HG03565 (cell line): ENCODE measurements at regions not wholly inside any gene's neighbourhood (a gene's known extent, or its start where the extent isn't known, plus 50 kb on each side); places are given as distances from the start of the nearest gene placed in this dataset.

Experiments used
- ATAC-seq: cut with Tn5 transposase; IDR thresholded peaks from one replicate; pipeline ENCODE4 v1.9.1; 2021; ENCODE audit warnings: mild to moderate bottlenecking, moderate library complexity; ENCODE audit not compliant: unreplicated experiment

- no peak for ATAC-seq
Observed at GRCh38 chr10:130751106-130751840, 560.2 kb downstream of the TCERG1L start.

DNA sequence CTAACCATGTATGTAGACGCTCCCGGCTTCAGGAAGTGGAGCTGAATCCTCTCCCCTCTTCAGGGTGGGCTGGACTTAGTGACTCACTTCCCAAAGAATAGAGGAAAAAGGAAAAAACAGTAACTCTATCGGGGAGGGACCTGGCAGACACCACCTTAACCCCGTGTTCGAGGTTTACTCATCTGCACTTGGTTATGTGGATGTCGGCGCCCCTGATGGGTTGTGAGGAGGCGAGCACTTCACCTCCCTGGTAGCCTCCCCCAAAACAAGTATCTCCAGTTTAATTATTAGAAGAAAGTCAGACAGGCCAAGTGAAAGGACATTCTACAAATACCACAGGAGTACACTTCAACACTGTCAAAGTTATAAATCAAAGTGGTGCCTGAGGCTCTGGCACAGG is 559.7 kb downstream of the TCERG1L start:
- no peak for ATAC-seq

- no peak for ATAC-seq
Observed at GRCh38 chr10:130756651-130757050, 554.9 kb downstream of the TCERG1L start.

DNA sequence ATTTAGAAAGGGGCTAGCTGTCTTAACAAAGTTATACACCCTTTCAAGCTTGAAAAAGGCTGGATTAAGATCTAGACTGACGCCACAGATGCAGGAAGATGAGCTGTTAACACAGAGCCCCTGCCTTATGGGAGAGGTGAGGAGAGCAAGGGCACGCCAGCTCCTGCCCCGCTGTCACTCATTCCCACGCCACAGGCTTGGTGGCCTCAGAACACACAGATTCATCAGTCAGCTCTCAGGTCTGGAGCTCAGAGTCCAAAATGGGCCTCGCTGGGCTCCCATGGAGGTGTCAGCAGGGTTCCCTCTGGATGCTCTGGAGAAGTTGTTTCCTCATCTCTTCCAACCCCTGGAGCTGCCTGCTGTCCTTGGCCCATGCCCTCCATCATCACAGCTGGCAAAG is 554.2 kb downstream of the TCERG1L start:
- no peak for ATAC-seq

GRCh38 chr10:130757821-130758489 is 553.6 kb downstream of the TCERG1L start:
- ATAC-seq, result no peak

DNA sequence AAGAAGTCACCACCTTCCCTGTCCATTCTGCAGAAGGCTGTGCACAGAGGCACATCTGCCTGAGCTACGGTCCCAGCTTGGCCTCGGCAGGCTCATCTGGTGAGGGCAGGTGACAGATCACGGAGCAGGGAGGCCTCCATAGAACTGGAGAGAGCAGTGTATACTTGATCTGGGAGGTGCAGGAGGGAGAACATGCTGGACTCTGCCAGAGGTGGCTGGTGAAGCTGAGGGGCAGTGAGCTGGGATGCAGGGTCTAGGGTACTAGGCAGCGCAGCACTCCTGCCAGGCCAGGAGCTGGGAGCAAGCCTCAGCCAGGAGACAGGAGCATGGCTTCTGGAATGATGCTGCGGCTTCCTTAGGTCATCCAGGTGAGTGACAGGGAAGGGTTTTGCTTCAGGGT is 553.0 kb downstream of the TCERG1L start:
- no peak for ATAC-seq

- no peak for ATAC-seq
Observed at GRCh38 chr10:130761032-130761575, 550.4 kb downstream of the TCERG1L start.

- no peak for ATAC-seq
Observed at GRCh38 chr10:130761788-130762301, 549.7 kb downstream of the TCERG1L start.

DNA sequence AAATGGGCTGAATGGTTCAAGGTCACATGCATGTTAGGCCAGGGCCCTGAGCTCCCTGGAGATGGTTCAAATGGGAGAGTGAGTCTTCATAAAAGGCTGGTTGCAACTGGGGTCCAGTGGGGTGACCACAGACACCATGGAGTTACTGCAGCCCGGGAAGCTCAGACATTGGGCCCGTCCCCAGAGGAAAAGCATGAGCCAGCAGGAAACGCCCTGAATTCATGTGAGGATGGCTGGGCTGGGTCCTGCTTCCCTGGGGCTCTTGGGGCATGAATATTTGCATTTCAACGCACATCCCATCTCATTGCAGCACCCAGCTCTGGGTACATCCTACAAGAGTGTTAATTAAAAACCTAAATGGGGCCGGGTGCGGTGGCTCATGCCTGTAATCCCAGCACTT is 549.0 kb downstream of the TCERG1L start:
- ATAC-seq, result no peak

DNA sequence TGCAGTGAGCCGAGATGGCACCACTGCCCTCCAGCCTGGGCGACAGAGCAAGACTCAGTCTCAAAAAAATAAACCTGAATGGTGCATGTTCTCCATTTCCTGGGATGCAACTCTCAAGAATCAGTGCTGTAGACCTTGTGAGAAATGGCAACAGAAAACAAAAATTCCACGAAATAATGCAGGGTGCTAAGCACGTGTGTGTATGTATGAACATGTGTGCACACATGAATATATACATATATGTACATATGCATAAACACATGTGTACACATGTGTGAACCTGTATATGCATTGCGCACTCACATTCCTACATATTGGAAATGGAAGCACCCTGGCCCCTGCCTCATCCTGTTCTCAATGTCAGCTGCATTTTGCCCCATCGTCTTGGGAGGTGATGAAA is 548.5 kb downstream of the TCERG1L start:
- ATAC-seq, result no peak

GRCh38 chr10:130763491-130763890 is 548.0 kb downstream of the TCERG1L start:
- ATAC-seq, result no peak

DNA sequence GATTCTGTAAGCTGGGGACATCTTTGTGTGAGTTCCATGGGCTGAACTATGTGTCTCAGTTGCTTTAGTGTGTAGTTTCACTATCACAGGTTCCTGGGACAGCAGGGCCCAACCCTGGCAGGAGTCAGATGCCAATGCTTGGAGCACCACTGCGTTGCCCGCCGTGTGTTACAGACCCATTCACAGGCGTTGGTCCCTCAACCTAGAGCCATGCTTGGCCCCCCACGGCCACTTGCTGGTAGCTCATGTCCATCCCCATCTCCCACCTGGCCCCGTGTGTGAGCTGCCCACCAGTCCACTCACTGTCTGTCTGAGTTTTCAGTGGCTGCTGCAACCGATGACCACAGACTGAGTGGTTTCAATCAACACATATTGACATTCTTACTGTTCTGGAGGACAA is 546.9 kb downstream of the TCERG1L start:
- no peak for ATAC-seq

DNA sequence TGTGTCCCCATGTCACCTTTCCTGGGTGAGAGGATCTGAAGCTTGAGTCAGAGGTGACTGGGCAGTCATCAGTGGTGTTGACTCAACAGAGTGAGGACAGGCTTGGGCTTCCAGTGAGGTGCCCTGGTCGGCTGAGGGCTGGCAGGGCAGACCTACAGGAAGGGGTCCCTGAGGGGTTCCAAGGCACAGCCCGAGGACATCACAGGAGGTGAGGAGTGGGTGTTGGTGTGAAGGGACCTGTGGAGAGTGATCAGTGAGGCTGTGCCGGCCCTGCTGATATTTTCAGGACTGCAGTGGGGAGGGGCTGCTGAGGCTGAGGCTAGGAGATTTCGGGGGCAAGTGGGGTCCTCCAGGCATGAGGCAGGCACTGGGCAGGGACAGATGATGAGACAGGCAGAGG is 545.5 kb downstream of the TCERG1L start:
- no peak for ATAC-seq

DNA sequence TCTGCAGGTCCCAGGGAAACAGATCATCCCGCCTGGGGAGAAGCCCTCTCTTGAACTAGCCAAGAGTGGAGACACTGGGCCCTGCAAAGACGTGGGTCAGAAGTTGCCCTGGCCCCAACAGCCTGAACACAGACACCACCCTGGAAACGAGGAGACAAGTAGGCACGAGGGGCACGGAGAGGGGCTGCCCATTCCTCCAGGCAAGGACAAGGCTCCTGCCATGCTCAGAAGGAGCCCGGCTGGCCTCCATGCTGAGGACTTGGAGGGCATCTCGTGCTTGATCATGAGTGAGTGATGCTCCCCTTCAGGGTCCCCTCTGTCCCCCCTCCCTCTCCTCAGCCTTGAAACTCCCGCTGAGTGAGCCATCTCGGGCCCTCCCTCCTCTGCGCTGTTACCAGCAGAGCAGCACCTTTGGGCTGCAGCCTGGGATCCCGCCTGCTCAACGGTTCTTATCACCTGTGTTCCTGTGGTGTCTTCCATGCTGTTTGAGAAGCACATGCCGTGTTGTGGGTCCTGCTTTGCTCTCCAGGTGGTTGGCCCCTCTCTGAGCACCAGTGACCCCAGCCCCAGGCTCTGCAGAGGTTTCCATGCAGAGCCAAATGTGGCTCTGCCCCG is 544.3 kb downstream of the TCERG1L start:
- ATAC-seq, result no peak

DNA sequence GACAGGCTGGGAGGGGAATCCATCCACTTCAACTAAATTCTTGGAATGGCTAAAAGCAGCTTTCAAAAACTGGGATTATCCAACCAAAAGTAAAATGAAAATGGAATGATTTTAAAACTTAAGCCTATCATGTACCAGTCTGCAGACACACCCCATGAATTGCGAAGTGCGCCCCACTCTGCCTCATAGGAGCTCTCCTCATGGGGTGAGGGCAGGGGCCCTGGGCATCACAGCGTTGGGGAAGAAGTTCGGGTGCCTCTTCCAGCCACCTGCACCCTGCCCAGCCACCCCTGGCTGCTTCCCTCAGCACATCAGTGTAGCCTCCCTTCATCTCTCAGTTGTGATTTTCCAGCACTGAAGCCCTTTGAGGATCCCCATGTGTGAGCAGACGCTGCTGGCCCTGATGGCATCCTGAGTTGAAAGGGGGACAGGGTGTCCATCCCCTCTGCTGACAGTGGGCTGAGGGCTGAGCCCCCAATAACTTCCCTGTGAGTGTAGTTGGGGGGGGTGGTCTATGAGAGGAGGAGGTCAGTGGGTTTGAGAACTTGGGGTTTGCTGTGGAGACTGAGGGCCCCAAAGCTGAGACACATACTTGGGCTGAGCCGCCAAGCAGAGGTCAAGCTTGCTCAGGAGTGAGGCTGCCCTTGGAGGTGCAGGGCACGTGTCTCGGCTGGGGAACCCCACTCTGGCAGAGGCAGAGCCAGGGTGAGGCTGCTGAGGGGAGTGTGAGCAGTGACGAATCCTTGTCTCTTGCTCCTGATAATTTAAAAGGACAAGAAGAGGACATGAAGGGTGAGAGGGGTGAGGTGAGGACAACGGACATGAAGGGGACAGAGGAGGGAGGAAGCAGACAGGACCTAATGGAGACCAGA is 542.1 kb downstream of the TCERG1L start:
- no peak for ATAC-seq

DNA sequence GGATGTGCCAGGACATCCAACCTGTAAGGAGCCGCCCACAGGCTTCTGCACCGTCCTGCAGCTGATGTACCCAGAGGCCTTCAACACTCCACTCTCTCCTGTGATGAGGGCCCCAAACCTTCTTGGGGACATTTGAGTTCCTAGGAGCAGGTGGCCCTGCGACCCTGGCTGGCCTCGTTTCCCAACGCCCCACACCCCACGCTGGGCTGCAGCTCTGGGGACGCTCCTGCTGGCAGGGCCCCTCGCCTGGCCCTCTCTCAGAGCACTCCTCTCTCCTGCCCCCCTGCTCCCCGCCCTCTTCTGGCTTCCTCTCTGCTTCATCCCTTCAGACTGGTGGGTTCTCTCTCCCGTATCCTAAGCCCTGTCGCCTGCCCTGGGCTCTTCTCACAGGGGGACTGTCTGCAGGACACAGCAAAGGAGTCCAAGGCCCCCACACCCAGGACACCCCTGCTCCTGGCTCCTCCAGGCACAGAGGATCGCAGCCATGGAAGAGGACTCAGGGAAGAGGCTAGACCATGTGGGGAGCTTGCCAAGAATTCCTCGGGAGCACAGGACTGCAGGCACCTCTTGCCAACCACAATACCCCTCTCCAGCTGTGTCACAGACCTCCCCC is 541.4 kb downstream of the TCERG1L start:
- ATAC-seq, result no peak

GRCh38 chr10:130771491-130771946 is 540.0 kb downstream of the TCERG1L start:
- ATAC-seq, result no peak

- ATAC-seq, result no peak
Observed at GRCh38 chr10:130772056-130772455, 539.5 kb downstream of the TCERG1L start.

DNA sequence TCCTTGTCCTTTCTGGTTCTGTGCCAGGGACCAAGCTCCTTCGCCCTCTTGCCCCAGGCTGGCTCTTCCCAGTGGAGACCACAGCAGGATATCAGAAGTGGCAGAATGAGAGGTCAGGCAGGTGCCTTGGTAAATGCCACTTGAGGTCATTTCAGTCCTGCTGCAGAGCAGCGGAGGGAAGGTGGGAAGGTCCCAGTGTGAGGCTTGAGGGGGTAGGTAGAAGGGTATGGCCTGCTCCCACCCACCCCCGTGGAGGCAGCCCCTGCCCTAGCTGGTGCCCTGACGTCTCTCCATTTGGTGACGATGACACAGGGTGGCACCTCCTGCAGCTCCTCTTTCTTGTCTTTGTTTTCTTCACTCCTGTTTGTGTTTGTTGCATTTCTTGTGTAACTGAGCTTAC is 538.8 kb downstream of the TCERG1L start:
- no peak for ATAC-seq

DNA sequence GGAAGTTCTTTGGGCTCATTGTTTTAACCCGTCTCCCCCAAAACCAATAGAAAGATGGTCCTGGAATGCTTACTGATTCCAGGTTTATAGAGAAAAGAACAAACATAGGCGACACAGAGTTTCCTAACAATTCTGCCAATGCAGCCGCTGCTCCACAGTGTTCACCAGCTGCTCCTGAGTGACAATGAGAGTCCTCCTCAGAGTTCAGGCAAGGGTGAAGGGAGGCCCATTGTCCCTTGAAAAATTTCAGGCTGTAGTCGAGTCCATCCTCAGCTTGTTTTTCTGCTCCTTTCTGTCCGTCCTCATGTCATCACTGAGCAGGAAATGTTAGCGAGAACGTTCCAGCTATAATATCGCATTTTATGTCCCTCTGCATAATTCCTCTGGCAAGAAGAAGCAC is 537.6 kb downstream of the TCERG1L start:
- no peak for ATAC-seq
